NCI-H1092 (cell line): ENCODE measurements at regions not wholly inside any gene's neighbourhood (a gene's known extent, or its start where the extent isn't known, plus 50 kb on each side); places are given as distances from the start of the nearest gene placed in this dataset.
"Not testable (repeated sequence)": the region's sequence is repeated elsewhere in the genome, so short reads cannot be mapped to it uniquely, and the experiment has no call there.

Experiments
- DNase-seq: peaks from one replicate; lab custom pipeline; 2025; lab: John Stamatoyannopoulos, UW

GRCh38 chr2:236375973-236376476, 111.8 kb upstream of the ASB18 start:
- DNase-seq = no peak

GRCh38 chr2:236376566-236377244, 112.5 kb upstream of the ASB18 start:
- no peak for DNase-seq

GRCh38 chr2:236380051-236380612, 115.9 kb upstream of the ASB18 start:
- no peak for DNase-seq

GRCh38 chr2:236381253-236381652, 117.0 kb upstream of the ASB18 start:
- not testable (repeated sequence) for DNase-seq

- DNase-seq = not testable (repeated sequence)
These were observed 125.3 kb upstream of the ASB18 start for GRCh38 chr2:236389284-236390216.

GRCh38 chr2:236393101-236393500, 128.9 kb upstream of the ASB18 start:
- DNase-seq = no peak

- no peak for DNase-seq
These were observed 129.4 kb upstream of the ASB18 start for GRCh38 chr2:236393581-236393980.

- no peak for DNase-seq
These were observed 130.4 kb upstream of the ASB18 start for GRCh38 chr2:236394571-236394970.

- DNase-seq = no peak
These were observed 130.9 kb upstream of the ASB18 start for GRCh38 chr2:236395067-236395466.

- no peak for DNase-seq
These were observed 132.7 kb upstream of the ASB18 start for GRCh38 chr2:236396818-236397350.

GRCh38 chr2:236397681-236398080, 133.5 kb upstream of the ASB18 start:
- DNase-seq = no peak

GRCh38 chr2:236399409-236399808, 135.2 kb upstream of the ASB18 start:
- no peak for DNase-seq

GRCh38 chr2:236400046-236400574, 135.9 kb upstream of the ASB18 start:
- no peak for DNase-seq

GRCh38 chr2:236400594-236401360, 136.6 kb upstream of the ASB18 start:
- no peak for DNase-seq

- DNase-seq = no peak
These were observed 138.0 kb upstream of the ASB18 start for GRCh38 chr2:236402033-236402790.

GRCh38 chr2:236403125-236403524, 138.9 kb upstream of the ASB18 start:
- DNase-seq = no peak

- DNase-seq = no peak
These were observed 139.6 kb upstream of the ASB18 start for GRCh38 chr2:236403811-236404210.

GRCh38 chr2:236404346-236404745, 140.1 kb upstream of the ASB18 start:
- no peak for DNase-seq

- DNase-seq = no peak
These were observed 141.2 kb upstream of the ASB18 start for GRCh38 chr2:236405357-236405756.

GRCh38 chr2:236408090-236408489, 143.9 kb upstream of the ASB18 start:
- no peak for DNase-seq

- no peak for DNase-seq
These were observed 144.6 kb upstream of the ASB18 start for GRCh38 chr2:236408786-236409185.
